Heart left ventricle (tissue), 13 donors: ENCODE measurements at regions not wholly inside any gene's neighbourhood (a gene's known extent, or its start where the extent isn't known, plus 50 kb on each side); places are given as distances from the start of the nearest gene placed in this dataset.

Experiments used
- POLR2A ChIP-seq, 2 donors: fragments of 450-650 bp; IDR thresholded peaks; one replicate each; pipeline ENCODE4 v1.6.1; 2017; ENCODE audit warnings: antibody characterized with exemption in 2 of 2, mild to moderate bottlenecking in 2 of 2, moderate library complexity in 2 of 2
- TF ChIP-seq, protein P1 (sequence below), 12 donors: fragments of 200-600 bp; sonication (generic) in 4 of 12; IDR thresholded peaks; one replicate each; pipeline versions ENCODE4 v1.5.0 to v1.8.0; 2018 to 2022; ENCODE audit warnings: antibody characterized with exemption in 12 of 12, mild to moderate bottlenecking in 5 of 12
- donor health status: ischemic (EF 13 %, LVEDD 7.1; RV severe dilation, severe dysfunction).
- donor health status: DM: no; HTN: yes; CAD: no.
- donor health status: DM: no; HTN: no; CAD: no.
- donor health status: ischemic (EF 25% LVEDD 6.9; RV normal size, moderate dysfunction).
- donor health status: ischemic (EF 25% LVEDD 5.7; RV mildly dilated, moderate dysfunction).
- donor health status: ischemic (EF 35%, LVEDD 5.7; RV mildly dilated, moderate dysfunction).
- donor health status: nonischemic (EF 11% LVEDD 7.7; RV severe dilation, severe dysfunction).
- donor health status: DM: yes; HTN: yes; CAD: no.
- donor health status: PGD.
- donor health status: ischemic (EF 29% LVEDD 5.4; RV normal size, mild dysfunction).
- donor health status: nonischemic (EF 23%, LVEDD 6.1; RV moderate dilation, normal function).

DNA sequence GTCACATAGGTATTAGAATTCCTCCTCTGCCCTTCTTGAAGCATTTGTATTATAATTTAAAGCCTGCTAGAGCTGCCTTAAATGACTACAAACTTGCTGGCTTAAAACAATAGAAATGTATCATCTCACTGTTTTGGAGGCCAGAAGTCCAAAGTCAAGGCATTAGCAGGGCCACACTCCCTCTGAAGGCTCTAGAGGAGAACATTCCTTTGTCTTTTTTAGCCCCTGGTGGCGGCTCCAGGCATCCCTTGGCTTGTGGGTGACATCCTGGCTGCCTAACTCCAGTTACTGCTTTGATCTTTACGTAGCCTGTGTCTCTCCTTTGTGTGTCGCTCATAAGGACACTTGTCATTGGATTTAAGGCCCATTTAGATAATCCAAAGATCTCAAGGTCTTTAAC is 186.6 kb upstream of the SALL1 start:
- TF ChIP-seq, protein P1, sequence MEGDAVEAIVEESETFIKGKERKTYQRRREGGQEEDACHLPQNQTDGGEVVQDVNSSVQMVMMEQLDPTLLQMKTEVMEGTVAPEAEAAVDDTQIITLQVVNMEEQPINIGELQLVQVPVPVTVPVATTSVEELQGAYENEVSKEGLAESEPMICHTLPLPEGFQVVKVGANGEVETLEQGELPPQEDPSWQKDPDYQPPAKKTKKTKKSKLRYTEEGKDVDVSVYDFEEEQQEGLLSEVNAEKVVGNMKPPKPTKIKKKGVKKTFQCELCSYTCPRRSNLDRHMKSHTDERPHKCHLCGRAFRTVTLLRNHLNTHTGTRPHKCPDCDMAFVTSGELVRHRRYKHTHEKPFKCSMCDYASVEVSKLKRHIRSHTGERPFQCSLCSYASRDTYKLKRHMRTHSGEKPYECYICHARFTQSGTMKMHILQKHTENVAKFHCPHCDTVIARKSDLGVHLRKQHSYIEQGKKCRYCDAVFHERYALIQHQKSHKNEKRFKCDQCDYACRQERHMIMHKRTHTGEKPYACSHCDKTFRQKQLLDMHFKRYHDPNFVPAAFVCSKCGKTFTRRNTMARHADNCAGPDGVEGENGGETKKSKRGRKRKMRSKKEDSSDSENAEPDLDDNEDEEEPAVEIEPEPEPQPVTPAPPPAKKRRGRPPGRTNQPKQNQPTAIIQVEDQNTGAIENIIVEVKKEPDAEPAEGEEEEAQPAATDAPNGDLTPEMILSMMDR (IDR thresholded peaks at IDR 0.05): no peak
- TF ChIP-seq POLR2A (IDR thresholded peaks at IDR 0.05): no peak
